ENCODE measurements at regions not wholly inside any gene's neighbourhood (a gene's known extent, or its start where the extent isn't known, plus 50 kb on each side); places are given as distances from the start of the nearest gene placed in this dataset.
A peak's percentile ranks its signal among the peaks of the same experiment; 100 is the strongest.
"Not testable (repeated sequence)": the region's sequence is repeated elsewhere in the genome, so short reads cannot be mapped to it uniquely, and the experiment has no call there.

DNA sequence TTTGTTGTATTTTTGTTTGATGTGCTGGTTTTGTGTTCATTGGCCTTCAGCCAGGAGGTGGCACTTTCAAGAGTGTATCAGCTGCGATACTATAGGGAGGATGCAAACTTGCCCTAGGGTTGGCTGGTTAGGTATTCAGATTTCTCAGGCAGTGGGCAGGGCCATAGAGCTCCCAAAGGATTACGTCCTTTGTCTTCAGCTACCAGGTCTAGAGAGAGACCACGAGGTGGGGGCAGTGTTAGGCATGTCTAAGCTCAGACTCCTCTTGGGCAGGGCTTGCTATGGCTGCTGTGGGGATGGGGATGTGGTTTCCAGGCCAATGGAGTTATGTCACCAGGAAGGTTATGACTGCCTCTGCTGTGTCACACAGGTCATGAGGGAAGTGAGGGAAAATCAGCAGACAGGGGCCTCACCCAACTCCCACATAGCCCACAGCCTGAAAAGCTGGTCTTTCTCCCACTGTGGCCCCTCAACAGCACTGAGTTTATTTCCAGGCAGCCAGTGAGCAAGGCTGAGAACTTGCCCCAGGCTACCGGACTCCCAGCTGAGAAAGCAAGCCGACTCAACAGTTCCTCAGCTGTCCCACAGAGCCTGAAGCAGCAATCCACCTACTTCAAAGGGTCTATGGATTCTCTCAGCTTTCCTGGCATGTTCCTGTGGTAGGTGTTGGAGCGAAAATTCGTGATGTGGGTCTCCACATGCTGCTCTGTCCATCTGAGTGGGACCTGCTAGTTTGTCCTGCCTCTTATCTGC, 227.4 kb upstream of the COBL start:
- DNase-seq (ENCODE audit: low read depth in 2 of 2): no peak

DNA sequence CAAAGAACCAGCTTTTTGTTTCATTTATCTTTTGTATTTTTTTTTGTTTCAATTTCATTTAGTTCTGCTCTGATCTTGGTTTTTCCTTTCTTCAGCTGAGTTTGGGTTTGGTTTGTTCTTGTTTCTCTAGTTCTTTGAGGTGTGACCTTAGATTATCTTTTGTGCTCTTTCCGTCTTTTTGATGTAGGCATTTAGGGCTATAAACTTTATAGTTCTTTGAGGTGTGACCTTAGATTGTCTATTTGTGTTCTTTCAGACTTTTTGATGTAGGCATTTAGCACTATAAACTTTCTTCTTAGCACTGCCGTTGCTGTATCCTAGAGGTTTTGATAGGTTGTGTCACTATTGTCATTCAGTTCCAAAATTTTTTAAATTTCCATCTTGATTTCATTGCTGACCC, 224.3 kb upstream of the COBL start:
- not testable (repeated sequence) for DNase-seq (ENCODE audit: low read depth in 2 of 2)

- DNase-seq (ENCODE audit: low read depth in 2 of 2): no peak
Observed at GRCh38 chr7:51539840-51540239, 223.2 kb upstream of the COBL start.

DNA sequence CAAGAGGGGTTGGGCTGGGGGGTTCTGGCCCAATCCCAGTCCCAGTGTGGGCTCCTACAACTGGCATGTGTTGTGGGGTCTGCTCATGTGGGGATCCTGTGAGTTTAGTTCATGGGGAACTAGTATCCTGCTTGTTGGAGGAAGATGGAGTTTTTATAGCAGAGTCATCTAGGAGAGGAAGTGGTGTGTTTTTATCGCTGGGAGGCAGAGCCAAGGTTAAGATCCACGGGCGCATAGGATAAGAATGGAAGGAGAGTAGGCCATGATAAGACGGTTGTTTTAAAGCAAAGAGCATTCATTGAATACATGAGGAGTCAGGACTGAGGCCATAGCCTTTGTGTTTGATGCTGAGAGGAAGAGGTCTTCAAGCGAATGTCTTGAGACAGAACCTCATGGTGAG, 211.6 kb upstream of the COBL start:
- DNase-seq (ENCODE audit: low read depth in 2 of 2): no peak

- DNase-seq (ENCODE audit: low read depth in 2 of 2): no peak
Observed at GRCh38 chr7:51521694-51522312, 205.2 kb upstream of the COBL start.

- no peak for DNase-seq (ENCODE audit: low read depth in 2 of 2)
Observed at GRCh38 chr7:51521054-51521453, 204.4 kb upstream of the COBL start.

DNA sequence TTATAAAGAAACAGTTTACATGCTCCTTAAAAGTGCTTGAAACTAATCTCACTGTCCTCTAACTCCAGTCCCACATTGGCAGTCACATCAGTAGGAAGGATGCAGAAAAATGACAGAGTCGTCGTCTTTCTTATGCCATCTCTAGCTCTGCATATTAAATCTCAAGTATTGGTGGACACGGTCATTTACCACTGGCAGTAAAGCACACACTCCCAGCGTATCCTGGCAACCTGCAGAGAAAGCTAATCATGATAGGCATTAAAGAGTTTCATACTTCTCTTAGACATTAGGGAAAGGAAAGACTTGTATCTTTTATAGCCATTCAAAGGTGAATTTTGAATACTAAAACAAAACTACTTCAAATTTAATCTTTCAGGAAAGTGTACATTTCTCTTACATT, 202.0 kb upstream of the COBL start:
- DNase-seq (ENCODE audit: low read depth in 2 of 2): no peak

DNA sequence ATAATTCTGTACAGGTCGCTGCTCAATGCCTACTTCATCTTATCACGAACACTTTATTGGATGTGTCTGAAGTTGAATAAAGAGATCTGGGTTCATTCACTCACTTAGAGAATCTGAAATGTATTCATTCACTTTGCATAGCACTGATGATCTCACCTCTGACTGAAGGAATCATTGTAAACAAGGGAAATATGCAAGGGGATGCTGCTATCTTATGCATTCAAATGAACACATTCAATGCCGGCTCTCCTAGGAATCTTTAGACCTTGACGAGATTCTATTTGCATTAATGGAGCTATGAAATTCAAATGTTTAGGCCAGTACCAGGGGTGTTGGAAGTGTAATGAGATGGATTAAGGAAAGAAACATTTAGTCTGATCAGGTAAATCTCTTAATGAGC, 200.6 kb upstream of the COBL start:
- DNase-seq (ENCODE audit: low read depth in 2 of 2): no peak

- no peak for DNase-seq (ENCODE audit: low read depth in 2 of 2)
Observed at GRCh38 chr7:51501620-51502019, 185.0 kb upstream of the COBL start.

DNA sequence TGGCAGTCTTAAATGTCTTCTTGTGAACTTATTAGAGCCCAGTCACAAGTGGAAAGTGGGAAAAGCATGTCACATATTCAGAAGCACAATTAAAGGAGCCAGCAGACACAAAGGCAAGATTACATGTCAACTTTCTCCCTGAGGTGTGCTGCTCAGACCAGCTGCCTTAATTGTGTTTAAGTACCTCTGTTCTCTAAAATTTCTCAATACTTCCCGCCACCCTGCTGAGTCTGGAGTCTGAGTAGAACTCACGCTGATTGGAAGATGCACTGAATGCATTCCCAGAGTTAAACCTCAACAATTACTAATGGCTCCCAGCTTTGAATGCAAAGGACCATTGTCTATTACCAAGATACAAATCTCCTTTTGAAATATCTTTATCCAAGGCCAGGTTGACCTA, 166.4 kb upstream of the COBL start:
- no peak for DNase-seq (ENCODE audit: low read depth in 2 of 2)

DNA sequence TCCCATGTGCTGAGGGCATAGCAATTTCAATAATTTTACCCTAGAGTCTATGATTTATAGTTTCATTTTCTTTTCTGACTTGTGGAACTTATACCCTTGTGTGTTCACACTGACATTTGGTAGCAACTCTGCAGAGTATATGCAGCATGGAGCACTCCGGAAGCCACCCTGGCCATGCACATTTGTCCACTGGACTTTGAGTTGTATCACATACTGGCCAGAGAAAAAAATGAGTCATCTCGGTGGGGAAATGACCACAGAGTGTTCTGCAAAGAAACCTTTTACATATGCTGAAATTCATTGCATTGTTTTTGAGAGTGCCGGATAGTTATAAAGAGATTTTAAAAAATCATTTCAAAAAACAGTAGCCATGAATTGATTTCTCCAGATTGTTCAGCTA, 164.8 kb upstream of the COBL start:
- no peak for DNase-seq (ENCODE audit: low read depth in 2 of 2)

DNA sequence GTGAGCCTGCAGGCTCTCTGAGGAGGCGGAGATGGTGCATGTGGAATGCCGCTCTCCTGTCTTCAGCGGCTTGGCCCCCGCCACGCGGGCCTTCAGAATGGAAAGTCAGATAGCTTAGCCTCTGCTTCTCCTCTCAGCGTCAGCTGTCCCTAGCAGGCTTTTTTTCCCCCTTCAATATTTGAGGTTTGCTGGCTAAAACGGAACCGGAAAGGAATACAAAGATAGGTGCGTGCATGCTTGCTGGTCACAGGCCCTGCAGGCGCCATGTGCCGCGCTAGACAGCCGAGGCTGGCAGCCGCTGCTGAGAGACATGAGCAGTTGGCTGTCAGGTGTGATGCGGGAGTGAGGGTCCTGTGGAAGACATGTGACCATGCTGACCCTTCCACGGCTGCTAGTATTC, 161.2 kb upstream of the COBL start:
- DNase-seq (ENCODE audit: low read depth in 2 of 2): no peak

- DNase-seq (ENCODE audit: low read depth in 2 of 2): no peak
Observed at GRCh38 chr7:51477323-51477722, 160.7 kb upstream of the COBL start.

DNA sequence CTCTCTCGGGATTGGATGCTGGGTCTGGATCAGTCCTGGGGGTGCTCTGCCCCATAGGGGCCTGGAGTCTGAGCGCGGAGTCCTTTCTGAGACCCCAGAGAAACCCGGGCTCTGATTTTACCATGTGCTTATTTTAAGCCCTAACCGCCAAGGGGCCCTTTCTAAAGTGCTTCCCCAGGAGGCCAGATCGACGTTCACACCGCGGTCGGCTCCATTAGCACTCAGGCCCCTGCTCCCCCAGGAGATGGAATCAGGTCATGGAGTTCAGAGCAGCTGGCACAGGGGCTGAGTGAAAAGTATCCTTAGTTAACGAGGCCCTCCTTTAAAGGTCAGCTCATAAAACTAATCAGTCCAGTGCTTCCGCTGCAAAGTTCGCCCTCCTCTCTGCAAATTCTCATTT, 159.4 kb upstream of the COBL start:
- no peak for DNase-seq (ENCODE audit: low read depth in 2 of 2)

GRCh38 chr7:51472873-51473272, 156.3 kb upstream of the COBL start:
- no peak for DNase-seq (ENCODE audit: low read depth in 2 of 2)

DNA sequence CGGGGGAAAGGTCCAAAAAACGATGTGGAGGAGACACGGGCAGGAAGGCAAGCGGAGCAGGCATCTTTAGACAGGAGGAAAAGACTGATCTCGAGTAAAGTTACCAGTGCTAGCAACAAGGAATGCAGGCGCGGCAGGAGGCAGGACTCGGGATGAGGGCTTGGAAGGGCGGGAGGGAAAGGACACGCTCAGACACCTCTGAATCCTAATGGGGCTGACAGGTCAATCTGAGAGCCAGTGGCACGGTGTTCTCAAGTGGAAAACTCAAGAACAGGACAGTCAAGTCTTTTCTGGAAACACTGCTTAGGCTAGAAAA, 155.3 kb upstream of the COBL start:
- no peak for DNase-seq (ENCODE audit: low read depth in 2 of 2)

- DNase-seq (ENCODE audit: low read depth in 2 of 2): no peak
Observed at GRCh38 chr7:51471210-51471980, 154.8 kb upstream of the COBL start.

- peak; percentile 8 to 9 for DNase-seq (ENCODE audit: low read depth in 2 of 2)
Observed at GRCh38 chr7:51467384-51468017, 150.9 kb upstream of the COBL start.

DNA sequence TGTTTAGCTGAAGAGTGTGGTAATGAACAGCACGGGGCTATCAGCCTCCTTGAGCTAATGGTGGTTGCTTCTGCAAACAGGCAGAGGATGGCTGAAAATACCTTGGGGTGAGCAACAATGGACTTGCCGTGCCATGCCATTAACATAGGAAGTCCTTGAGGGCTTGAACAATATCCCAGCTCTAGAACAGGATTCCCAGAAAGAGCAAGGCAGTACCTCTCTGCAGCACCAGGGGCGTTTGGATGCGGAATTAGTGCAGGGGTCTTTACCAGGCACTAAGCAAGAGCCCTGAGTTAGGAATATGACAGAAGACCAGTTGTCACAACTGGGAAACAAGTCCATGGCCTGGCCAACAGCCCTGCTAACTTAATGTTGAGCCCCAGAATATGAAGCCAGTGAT, 143.2 kb upstream of the COBL start:
- no peak for DNase-seq (ENCODE audit: low read depth in 2 of 2)

GRCh38 chr7:51458693-51459092, 142.1 kb upstream of the COBL start:
- no peak for DNase-seq (ENCODE audit: low read depth in 2 of 2)

GRCh38 chr7:51457079-51457478, 140.5 kb upstream of the COBL start:
- no peak for DNase-seq (ENCODE audit: low read depth in 2 of 2)

DNA sequence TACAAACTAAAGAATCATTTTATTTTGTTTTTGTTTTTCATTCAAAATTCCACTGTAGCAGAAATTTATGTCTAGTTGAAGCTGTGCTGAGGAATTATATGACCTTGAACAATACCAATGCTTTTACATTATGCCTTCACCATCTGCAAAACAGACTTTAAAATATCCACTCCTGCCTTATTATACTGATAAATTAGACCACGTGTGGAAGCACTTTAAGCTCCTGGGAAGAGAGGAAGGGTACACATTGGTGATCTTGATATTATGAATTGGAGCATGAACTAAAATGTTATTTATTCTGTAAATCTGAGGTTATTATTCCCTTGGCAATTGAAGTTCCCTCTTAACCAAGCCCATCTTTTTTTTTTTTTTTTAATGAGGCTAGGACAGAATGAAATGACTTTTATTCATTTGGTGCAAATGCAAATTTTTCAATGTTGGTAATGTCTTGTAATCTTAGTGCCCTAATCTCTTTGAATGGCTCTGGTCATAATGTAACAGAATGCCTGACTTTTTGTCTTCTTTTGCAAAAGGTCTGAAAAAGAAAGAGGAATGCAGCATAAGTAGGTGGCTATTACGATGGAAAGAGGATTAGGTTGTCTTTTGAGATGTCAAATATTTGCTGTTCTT, 139.9 kb upstream of the COBL start:
- no peak for DNase-seq (ENCODE audit: low read depth in 2 of 2)
